Glomerular endothelial cell (primary cell): ENCODE measurements at regions not wholly inside any gene's neighbourhood (a gene's known extent, or its start where the extent isn't known, plus 50 kb on each side); places are given as distances from the start of the nearest gene placed in this dataset.
"Not testable (repeated sequence)": the region's sequence is repeated elsewhere in the genome, so short reads cannot be mapped to it uniquely, and the experiment has no call there.

Experiments
- DNase-seq: peaks from one replicate; pipeline ENCODE4 v3.0.0-alpha.2; 2011; ENCODE audit warnings: low read depth, low spot score; ENCODE audit errors: extremely low read depth

- DNase-seq = no peak
Measured at GRCh38 chr13:63449550-63449949, 2033.9 kb upstream of the PCDH20 start.

DNA sequence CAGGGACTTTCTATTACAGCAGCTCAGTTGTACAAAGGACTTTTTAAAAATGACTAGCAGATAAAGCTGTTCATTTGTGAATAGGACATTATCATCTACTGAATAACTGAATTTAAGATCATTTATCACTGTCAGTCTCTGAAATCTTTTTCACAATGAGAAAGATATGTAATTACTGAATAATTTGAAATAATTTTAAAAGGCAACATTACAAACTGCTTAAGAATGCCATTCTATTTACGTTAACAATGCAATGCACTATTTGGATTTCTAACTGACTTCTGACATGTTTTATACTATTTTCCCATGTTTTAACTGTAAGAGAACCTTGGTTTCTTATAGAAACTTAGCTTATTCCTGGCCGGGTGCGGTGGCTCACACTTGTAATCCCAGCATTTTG lies 2033.0 kb upstream of the PCDH20 start:
- DNase-seq = no peak

DNA sequence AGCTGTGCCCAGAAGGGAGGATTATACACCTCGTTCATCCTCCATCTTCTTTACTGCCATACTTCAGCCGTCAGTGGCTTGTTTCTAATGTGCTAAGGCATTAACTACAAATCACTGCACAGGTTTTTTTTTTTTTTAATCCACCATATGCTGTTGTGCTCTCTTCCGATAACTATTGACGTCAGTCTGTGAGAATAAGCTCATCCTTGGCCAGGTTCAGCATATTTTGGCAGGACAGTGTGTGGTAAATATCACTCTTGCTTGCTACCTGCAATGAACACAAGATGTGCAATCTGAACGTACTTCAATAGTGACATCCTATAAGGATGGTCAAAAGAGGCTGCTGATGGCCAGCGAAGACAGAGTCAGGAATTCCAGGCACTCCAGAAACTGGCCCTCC lies 2030.7 kb upstream of the PCDH20 start:
- DNase-seq = no peak

DNA sequence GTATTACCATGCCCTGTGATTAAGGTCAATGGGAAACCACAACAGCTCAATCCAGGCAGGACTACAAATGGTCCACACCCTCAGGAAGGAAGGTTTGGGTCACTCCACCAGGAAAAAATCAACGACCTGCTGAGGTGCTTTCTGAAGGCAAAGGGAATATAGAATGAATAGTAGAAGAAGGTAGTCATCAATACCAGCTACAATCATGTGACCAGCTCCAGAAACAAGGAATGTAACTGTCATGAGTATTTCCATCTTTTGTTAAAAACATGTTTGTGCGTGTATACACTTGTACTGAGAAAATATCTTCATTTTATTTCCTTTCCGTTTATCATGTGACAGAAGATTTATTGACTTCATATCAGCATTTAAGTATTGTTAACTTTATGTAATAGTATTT lies 2028.6 kb upstream of the PCDH20 start:
- DNase-seq = not testable (repeated sequence)

DNA sequence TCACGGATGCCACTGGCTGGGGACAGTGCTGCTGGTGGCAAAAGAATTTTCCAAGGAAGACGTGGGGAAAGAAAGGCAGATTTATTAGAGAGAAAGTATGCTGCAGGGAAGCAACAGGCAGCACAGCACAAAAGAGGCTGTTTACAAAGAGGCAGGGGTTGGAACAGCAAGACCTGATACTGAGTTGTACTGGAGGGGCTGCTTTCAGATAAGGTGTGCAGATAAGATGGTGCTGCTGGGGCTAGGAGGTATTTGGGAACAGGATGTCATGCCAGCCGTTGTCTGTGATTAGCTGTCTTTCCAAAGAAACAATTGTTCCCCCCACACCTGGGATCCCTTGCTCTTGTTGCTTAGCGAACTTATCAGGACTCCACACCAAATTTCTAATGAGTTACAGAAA lies 2023.3 kb upstream of the PCDH20 start:
- DNase-seq = no peak

DNA sequence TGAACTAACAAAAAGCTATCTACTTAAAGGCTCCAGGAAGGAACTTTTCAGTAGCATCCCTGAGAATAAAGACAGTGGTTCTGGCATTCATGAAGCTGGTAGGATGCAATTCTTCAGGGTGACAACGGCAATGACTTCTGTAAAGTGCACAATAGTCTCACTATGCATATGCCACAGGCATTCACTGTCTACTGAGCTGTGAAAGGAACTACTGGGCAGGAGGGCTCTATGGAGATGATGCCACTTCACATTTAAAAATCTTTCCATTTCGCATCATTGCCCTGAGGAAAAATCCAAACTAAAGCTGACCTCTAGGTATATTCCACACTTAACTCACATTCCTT lies 2020.6 kb upstream of the PCDH20 start:
- DNase-seq = no peak

- no peak for DNase-seq
Measured at GRCh38 chr13:63435667-63436324, 2020.1 kb upstream of the PCDH20 start.

DNA sequence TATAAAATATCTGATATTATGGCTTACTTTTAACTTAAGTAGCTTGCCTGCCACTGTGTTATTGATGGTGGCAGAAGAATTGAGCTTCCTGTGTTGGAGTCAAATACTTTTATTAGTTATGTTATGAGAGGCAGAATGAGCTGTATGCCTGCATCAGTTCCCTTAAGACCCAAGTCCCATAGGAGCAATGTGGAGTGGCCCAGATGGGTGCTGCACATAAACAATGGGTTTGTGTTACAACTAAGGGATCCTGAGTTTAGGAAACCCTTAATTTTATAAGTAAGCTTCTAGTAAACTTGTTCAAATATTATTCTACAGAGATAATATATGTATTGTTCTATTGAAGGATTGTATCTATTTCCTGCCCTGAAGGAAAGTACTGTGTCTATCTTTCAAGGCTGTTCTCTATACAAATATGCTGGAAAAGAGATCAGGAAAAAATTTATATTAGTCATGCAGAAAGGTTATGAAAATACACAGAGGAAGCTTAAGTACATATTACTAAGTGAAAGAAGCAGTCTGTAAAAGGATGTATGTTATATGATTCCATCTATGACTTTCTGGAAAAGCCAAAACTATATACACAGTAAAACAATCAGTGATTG lies 2018.0 kb upstream of the PCDH20 start:
- DNase-seq = no peak

- no peak for DNase-seq
Measured at GRCh38 chr13:63427170-63427569, 2011.5 kb upstream of the PCDH20 start.

DNA sequence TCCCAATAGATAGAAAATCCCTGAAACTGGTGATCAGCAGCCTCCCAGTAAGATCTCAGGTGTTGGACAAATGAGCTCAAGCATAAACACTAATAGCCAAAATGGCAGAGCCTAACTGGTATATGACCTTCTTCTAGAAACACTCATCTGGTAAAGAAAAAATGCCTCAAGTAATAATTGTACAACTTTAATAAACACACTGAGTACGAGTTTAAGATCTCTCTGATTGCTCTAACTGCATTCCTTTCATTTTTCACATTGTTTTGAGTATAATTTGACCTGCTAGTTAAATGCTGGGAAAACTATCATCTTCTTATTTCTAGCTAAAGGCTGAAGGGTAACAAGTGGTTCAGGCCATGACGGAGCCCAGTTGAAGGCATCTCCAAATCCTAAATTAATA lies 2009.5 kb upstream of the PCDH20 start:
- DNase-seq = no peak

- DNase-seq = no peak
Measured at GRCh38 chr13:63421123-63421522, 2005.5 kb upstream of the PCDH20 start.

- DNase-seq = no peak
Measured at GRCh38 chr13:63420685-63421084, 2005.0 kb upstream of the PCDH20 start.

- no peak for DNase-seq
Measured at GRCh38 chr13:63414247-63414646, 1998.6 kb upstream of the PCDH20 start.

DNA sequence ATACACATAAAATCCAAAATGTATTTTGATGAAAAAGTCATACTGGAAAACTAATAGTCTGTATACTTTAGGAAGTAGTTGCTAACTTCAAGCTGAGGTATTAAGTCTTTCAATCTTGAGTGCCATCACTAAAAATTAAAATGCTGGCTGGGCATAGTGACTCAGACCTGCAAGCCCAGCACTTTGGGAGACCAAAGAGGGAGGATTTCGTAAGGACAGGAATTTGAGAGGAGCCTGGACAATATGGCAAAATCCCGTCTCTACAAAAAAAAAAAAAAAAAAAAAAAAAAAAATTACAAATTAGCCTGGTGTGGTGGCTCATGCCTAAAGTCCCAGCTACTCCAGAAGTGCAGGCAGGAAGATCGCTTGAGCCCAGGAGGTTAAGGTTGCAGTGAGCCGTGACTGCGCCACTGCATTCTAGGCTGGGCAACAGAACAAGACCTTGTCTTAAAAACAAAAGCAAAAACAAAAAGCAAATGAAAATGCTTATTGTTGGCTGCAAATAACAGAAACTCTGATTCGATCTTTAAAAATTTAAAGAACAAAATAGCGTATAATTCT lies 1994.2 kb upstream of the PCDH20 start:
- DNase-seq = no peak

DNA sequence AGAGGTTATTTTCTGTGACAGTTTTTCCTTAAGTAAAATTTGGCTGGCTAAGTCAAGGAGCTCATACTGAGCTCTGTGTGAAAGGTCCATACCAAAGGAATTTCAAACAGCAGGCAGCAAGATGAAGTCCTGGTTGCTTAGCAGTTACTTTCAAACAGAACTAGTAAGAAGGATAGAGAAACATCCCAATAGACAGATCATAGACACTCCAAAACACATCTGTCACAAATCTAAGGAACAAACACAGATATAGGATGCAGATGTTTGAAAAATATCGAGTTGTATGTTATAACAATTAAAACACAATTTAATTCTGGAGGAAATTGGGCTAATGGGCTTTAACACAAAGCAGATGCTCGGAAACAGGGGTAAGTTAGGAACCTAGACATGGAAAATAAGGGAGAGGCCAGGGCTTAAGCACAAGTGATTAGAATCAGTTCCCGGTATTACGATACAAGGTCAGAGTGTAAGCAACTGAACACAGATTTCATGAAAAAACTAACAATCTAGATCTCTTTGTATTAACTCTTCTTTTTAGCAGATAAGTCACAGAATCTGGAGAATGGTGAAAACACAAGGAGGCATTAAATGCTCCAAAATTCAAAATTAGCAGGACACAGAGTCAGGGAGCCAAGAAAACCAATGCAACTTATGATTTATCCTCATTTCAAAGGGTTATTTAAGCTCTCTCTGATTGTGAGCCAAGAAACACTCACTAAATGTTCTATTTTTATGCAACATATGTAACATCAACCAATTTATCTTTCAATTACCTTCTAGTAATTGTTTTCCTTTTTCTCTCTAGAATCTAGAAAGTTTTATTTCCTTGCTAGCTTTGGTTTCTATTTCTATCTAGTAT lies 1992.9 kb upstream of the PCDH20 start:
- no peak for DNase-seq

GRCh38 chr13:63403733-63404132 lies 1988.1 kb upstream of the PCDH20 start:
- no peak for DNase-seq

DNA sequence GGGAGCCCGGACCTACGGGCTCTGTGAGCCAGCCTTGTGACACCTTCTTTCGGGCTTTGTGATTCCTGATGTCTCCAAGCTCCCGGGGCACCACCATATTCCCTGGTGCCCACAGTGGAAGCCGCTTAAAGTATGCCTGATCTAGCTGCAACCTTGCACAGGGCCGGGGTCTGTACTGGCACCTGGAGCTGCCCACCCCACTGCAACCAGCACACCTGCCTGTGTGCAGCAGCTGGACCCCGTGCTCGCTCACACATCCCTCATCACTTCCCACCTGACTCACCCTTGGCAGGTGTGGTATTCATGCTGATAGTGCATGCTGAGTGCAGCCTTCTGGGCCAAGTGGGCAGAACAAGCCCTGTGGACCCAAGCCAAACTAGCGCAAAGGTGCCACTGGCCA lies 1981.1 kb upstream of the PCDH20 start:
- DNase-seq = no peak

DNA sequence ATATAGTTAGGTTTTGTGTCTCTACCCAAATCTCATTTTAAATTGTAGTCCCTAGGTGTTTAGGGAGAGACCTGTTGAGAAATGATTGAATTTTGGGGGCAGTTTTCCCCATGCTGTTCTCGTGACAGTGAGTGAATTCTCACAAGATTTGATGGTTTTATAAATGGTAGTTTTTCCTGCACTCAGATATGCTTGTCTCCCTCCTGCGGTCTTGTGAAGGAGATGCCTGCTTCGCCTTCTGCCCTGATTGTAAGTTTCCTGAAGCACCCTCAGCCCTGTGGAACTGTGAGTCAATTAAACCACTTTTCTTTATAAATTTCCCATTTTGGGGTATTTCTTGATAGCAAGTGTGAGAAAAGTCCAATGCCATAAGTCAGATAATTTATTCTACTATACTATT lies 1977.5 kb upstream of the PCDH20 start:
- DNase-seq = no peak

DNA sequence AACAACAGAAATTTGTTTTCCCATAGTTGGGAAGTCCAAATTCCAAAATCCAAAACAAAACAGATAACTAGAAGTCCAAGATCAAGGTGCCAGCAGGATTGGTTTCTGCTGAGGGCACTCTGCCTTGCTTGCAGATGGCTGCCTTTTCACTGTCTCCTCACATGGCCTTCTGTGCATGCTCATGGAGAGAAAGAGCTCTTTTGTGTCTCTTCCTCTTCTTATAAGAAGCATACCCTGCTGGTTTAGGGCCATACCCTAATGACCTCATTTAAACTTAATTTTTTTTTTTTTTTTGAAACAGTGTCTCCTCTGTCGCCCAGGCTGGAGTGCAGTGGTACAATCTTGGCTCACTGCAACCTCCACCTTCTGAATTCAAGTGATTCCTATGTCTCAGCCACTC lies 1974.1 kb upstream of the PCDH20 start:
- no peak for DNase-seq

GRCh38 chr13:63381078-63381859 lies 1965.6 kb upstream of the PCDH20 start:
- DNase-seq = no peak

- DNase-seq = no peak
Measured at GRCh38 chr13:63377986-63378385, 1962.3 kb upstream of the PCDH20 start.
